Suprapubic skin (tissue), 4 donors: ENCODE measurements at regions not wholly inside any gene's neighbourhood (a gene's known extent, or its start where the extent isn't known, plus 50 kb on each side); places are given as distances from the start of the nearest gene placed in this dataset.

ENCODE experiments used
- CTCF ChIP-seq, 2 donors: fragments of 200-600 bp in 1 of 2; fragments of 450-650 bp in 1 of 2; sonication (generic) in 1 of 2; IDR thresholded peaks; one replicate each; pipeline ENCODE4 v1.5.1; 2016 to 2019; ENCODE audit warnings: antibody characterized with exemption in 2 of 2, mild to moderate bottlenecking in 1 of 2, moderate library complexity in 1 of 2
- EP300 ChIP-seq: sonication (generic); formaldehyde crosslinking; IDR thresholded peaks from one replicate; pipeline ENCODE4 v1.6.1; 2017; ENCODE audit warnings: antibody characterized with exemption
- POLR2A ChIP-seq, 2 donors: fragments of 450-650 bp; IDR thresholded peaks; one replicate each; pipeline ENCODE4 v1.6.1; 2017; ENCODE audit warnings: antibody characterized with exemption in 2 of 2, mild to moderate bottlenecking in 2 of 2, moderate library complexity in 2 of 2
- POLR2AphosphoS5 ChIP-seq, 3 donors: sonication (generic); formaldehyde crosslinking; IDR thresholded peaks; one replicate each; pipeline ENCODE4 v1.6.1; 2017; ENCODE audit warnings: antibody characterized with exemption in 3 of 3

- TF ChIP-seq CTCF (IDR thresholded peaks at IDR 0.05) (no peak), POLR2AphosphoS5 (IDR thresholded peaks at IDR 0.05) (no peak), POLR2A (IDR thresholded peaks at IDR 0.05) (no peak), EP300 (no peak)
Observed at GRCh38 chr3:187995667-187996066, 158.3 kb upstream of the LPP start.
